Activated CD4-positive, alpha-beta T cell treated with anti-CD3 and anti-CD28 coated beads, Interleukin-2, amount 50 U/mL, for 24 hours (primary cell): ENCODE measurements at regions not wholly inside any gene's neighbourhood (a gene's known extent, or its start where the extent isn't known, plus 50 kb on each side); places are given as distances from the start of the nearest gene placed in this dataset.

Source experiments
- DNase-seq, 2 donors: peaks; one replicate each; pipeline ENCODE4 v3.0.0-alpha.2; 2020; ENCODE audit warnings: low read depth in 1 of 2, low spot score in 1 of 2

GRCh38 chr10:78264361-78264760, 230.7 kb downstream of the RPS24 start:
- DNase-seq, result no peak

- no peak for DNase-seq
These were observed 233.2 kb downstream of the RPS24 start for GRCh38 chr10:78266741-78267469.

GRCh38 chr10:78267598-78267997, 233.9 kb downstream of the RPS24 start:
- no peak for DNase-seq

GRCh38 chr10:78269060-78269459, 235.4 kb downstream of the RPS24 start:
- DNase-seq, result no peak

- DNase-seq, result no peak
These were observed 238.7 kb downstream of the RPS24 start for GRCh38 chr10:78272329-78272728.

- DNase-seq, result no peak
These were observed 240.8 kb downstream of the RPS24 start for GRCh38 chr10:78274491-78274890.

- DNase-seq, result no peak
These were observed 242.5 kb downstream of the RPS24 start for GRCh38 chr10:78276139-78276538.

GRCh38 chr10:78277314-78278057, 243.8 kb downstream of the RPS24 start:
- no peak for DNase-seq

GRCh38 chr10:78278058-78278404, 244.4 kb downstream of the RPS24 start:
- DNase-seq, result no peak

- DNase-seq, result no peak
These were observed 246.1 kb downstream of the RPS24 start for GRCh38 chr10:78279756-78280155.

GRCh38 chr10:78280604-78281003, 246.9 kb downstream of the RPS24 start:
- no peak for DNase-seq

- DNase-seq, result no peak
These were observed 248.0 kb downstream of the RPS24 start for GRCh38 chr10:78281627-78282026.

GRCh38 chr10:78283069-78283682, 249.5 kb downstream of the RPS24 start:
- DNase-seq, result no peak

GRCh38 chr10:78284381-78284780, 250.7 kb downstream of the RPS24 start:
- no peak for DNase-seq

GRCh38 chr10:78285226-78285625, 251.6 kb downstream of the RPS24 start:
- DNase-seq, result no peak

- DNase-seq, result no peak
These were observed 252.5 kb downstream of the RPS24 start for GRCh38 chr10:78286186-78286585.

GRCh38 chr10:78286668-78287067, 253.0 kb downstream of the RPS24 start:
- no peak for DNase-seq

GRCh38 chr10:78287618-78288017, 254.0 kb downstream of the RPS24 start:
- DNase-seq, result no peak

GRCh38 chr10:78288663-78289062, 255.0 kb downstream of the RPS24 start:
- no peak for DNase-seq

- DNase-seq, result no peak
These were observed 256.6 kb downstream of the RPS24 start for GRCh38 chr10:78290131-78290750.

GRCh38 chr10:78291722-78292121, 258.1 kb downstream of the RPS24 start:
- DNase-seq, result no peak
